Natural killer cell (primary cell): ENCODE measurements at regions not wholly inside any gene's neighbourhood (a gene's known extent, or its start where the extent isn't known, plus 50 kb on each side); places are given as distances from the start of the nearest gene placed in this dataset.
"Not testable (repeated sequence)": the region's sequence is repeated elsewhere in the genome, so short reads cannot be mapped to it uniquely, and the experiment has no call there.

ENCODE experiments used
- ATAC-seq, 3 donors: fragments of 150-1000 bp in 2 of 3; fragments of 200-7000 bp in 1 of 3; cut with Tn5 transposase; 1 replicate in 1 of 3; 2 replicates in 2 of 3; pipeline ENCODE4 v1.10.0; 2021; ENCODE audit warnings: mild to moderate bottlenecking in 2 of 3, moderate library complexity in 2 of 3
- DNase-seq, 2 donors: peaks; one replicate each; pipeline versions ENCODE4 v3.0.0 to v3.0.0-alpha.2; 2013 to 2021; ENCODE audit warnings: mixed read lengths in 1 of 2
- H3K27ac ChIP-seq: one replicate; pipeline ENCODE4 v1.5.1; 2013; ENCODE audit warnings: mild to moderate bottlenecking, low read length
- H3K27me3 ChIP-seq: one replicate; pipeline ENCODE4 v1.6.1; 2013; ENCODE audit warnings: low read length; ENCODE audit not compliant: control insufficient read depth, insufficient read depth
- H3K36me3 ChIP-seq: one replicate; pipeline ENCODE4 v1.6.1; 2013; ENCODE audit warnings: low read length; ENCODE audit not compliant: control insufficient read depth, insufficient read depth
- H3K4me1 ChIP-seq: one replicate; pipeline ENCODE4 v1.6.1; 2013; ENCODE audit warnings: low read length; ENCODE audit not compliant: control insufficient read depth, insufficient read depth
- H3K4me3 ChIP-seq: one replicate; pipeline ENCODE4 v1.5.1; 2013; ENCODE audit warnings: low read length
- H3K9me3 ChIP-seq: one replicate; pipeline ENCODE4 v1.6.1; 2013; ENCODE audit warnings: low read length; ENCODE audit not compliant: control insufficient read depth, insufficient read depth
- H3K27ac Mint-ChIP-seq, 2 donors: one replicate each; pipeline ENCODE4 v1.8.0; 2022; ENCODE audit warnings: mild to moderate bottlenecking in 2 of 2, mixed read lengths in 2 of 2, moderate library complexity in 1 of 2
- H3K27me3 Mint-ChIP-seq, 2 donors: one replicate each; pipeline ENCODE4 v1.8.0; 2022; ENCODE audit warnings: low read depth in 2 of 2, mixed read lengths in 2 of 2
- H3K36me3 Mint-ChIP-seq: one replicate; pipeline ENCODE4 v1.8.0; 2022; ENCODE audit warnings: mixed read lengths
- H3K4me1 Mint-ChIP-seq, 2 donors: one replicate each; pipeline ENCODE4 v1.8.0; 2022; ENCODE audit warnings: mixed read lengths in 2 of 2
- H3K4me3 Mint-ChIP-seq: one replicate; pipeline ENCODE4 v1.8.0; 2022; ENCODE audit warnings: mild to moderate bottlenecking, moderate library complexity, mixed read lengths
- H3K9me3 Mint-ChIP-seq, 2 donors: one replicate each; pipeline ENCODE4 v1.8.0; 2022; ENCODE audit warnings: mixed read lengths in 2 of 2
- WGBS: methylation state at CpG from one replicate; pipeline ENCODE4 v1.1.7; 2013; ENCODE audit warnings: missing lambda C conversion rate; ENCODE audit not compliant: insufficient coverage; 5-methylcytosine and 5-hydroxymethylcytosine counted together
- intact Hi-C: fragments of 100-400 bp; cut with micrococcal nuclease; formaldehyde crosslinking; loops from one replicate; pipeline ENCODE4 v1.14.2; 2022
- TF ChIP-seq, protein P1 (sequence below): fragments of 200-600 bp; IDR thresholded peaks from one replicate; pipeline ENCODE4 v1.8.0; 2022; ENCODE audit warnings: antibody characterized with exemption

DNA sequence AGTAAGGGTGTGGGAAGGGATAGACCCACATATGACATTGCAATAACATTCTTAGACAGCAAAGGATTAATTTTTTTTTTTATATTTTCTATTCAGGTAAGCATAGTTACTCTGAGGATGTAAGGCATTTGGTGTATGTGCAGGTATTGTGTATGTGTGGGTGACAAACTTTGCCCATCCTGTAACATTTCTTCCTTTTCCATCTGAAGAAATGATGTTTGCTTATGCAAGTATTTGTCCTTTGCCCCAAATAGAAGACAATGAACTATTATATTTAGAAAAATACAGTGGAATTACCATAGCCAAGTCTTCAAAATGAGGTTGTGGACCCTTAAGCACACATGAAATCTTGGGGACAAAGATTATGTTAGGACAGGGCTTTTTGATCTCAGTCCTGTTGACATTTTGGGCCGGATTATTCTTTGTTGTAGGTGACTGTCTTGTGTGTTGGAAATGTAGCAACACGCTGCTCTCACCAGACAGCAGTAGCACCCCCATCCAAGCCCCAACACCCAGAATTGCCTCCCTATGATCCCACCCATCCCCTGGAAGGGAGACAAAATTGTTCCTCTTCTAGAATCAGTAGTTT is 1244.7 kb downstream of the STIM2 start:
- Histone ChIP-seq H3K4me1 (no peaks in the 10 kb centered on the region), H3K27me3 (no peaks in the 10 kb centered on the region), H3K9me3 (no peaks in the 10 kb centered on the region), H3K4me3 (no peak overlapping the region), H3K36me3 (no peaks in the 10 kb centered on the region), H3K27ac (no peak overlapping the region)
- Mint-ChIP-seq H3K36me3 (no peaks in the 10 kb centered on the region), H3K27me3 (no peaks in the 10 kb centered on the region), H3K4me1 (no peaks in the 10 kb centered on the region), H3K27ac (no peak overlapping the region), H3K4me3 (no peak overlapping the region), H3K9me3 (peaks cover 11 to 14% of the 10 kb centered on the region in 2 donors)
- ATAC-seq = no peak
- WGBS = no CpG with 5 or more reads among the region's 2 CpGs
- DNase-seq = no peak
- intact Hi-C loops = no loop called here
- TF ChIP-seq, protein P1, sequence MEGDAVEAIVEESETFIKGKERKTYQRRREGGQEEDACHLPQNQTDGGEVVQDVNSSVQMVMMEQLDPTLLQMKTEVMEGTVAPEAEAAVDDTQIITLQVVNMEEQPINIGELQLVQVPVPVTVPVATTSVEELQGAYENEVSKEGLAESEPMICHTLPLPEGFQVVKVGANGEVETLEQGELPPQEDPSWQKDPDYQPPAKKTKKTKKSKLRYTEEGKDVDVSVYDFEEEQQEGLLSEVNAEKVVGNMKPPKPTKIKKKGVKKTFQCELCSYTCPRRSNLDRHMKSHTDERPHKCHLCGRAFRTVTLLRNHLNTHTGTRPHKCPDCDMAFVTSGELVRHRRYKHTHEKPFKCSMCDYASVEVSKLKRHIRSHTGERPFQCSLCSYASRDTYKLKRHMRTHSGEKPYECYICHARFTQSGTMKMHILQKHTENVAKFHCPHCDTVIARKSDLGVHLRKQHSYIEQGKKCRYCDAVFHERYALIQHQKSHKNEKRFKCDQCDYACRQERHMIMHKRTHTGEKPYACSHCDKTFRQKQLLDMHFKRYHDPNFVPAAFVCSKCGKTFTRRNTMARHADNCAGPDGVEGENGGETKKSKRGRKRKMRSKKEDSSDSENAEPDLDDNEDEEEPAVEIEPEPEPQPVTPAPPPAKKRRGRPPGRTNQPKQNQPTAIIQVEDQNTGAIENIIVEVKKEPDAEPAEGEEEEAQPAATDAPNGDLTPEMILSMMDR = no peak

DNA sequence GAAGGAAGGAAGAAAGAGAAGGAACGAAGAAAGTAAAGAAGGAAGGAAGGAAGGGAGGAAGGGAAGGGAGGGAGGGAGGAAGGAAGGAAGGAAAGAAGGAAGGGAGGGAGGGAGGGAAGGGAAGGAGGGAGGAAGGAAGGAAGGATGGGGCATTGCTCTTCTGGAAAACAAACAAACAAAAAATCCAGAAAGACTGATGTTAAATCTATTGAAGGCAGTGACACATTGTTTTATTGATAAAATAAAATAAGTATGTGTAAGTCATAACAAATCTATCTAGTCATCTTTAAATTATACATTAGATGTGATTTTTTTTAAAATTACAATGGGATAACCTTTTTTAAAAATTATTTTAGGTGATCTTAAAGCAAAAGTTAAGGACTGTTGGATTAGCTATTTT is 1245.5 kb downstream of the STIM2 start:
- 36% methylated on average over 1 of the region's 1 CpG for WGBS
- no peak for ATAC-seq

DNA sequence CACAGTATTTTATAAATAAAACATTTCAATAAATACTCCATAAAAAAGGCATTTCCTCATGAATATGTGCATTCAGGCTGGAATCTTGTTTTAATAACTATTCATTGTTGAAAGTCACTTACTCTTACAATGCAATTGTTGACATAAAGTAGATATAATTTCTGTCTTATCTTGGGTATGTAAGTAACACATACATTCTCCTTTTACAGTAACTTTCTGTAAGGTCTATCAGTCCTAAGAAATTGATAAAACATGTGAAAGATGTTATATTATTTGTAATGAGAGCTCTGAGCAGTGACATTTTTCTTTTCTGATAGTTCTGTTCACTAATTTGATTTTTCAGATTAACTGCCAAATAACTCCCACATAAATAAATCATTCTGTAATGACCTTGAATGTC is 1249.2 kb downstream of the STIM2 start:
- TF ChIP-seq, protein P1 = no peak
- peaks cover 13% of the 10 kb centered on the region for H3K9me3 ChIP-seq
- no peak for DNase-seq
- H3K4me1 Mint-ChIP-seq = no peaks in the 10 kb centered on the region
- no peak overlapping the region for H3K27ac Mint-ChIP-seq
- peaks cover 5 to 9% of the 10 kb centered on the region in 2 donors for H3K9me3 Mint-ChIP-seq
- H3K36me3 ChIP-seq = no peaks in the 10 kb centered on the region
- no peak overlapping the region for H3K27ac ChIP-seq
- no peak overlapping the region for H3K4me3 ChIP-seq
- intact Hi-C loops = no loop called here
- no peaks in the 10 kb centered on the region for H3K36me3 Mint-ChIP-seq
- no peak for ATAC-seq
- H3K27me3 Mint-ChIP-seq = no peaks in the 10 kb centered on the region
- H3K4me1 ChIP-seq = no peaks in the 10 kb centered on the region
- H3K4me3 Mint-ChIP-seq = no peak overlapping the region
- H3K27me3 ChIP-seq = no peaks in the 10 kb centered on the region

More for the DNA sequence above, 1245.5 kb downstream of the STIM2 start:
- H3K4me1 ChIP-seq = no peaks in the 10 kb centered on the region
- TF ChIP-seq, protein P1 = no peak
- no peak for DNase-seq
- H3K36me3 ChIP-seq = no peaks in the 10 kb centered on the region
- Mint-ChIP-seq H3K9me3 (peaks cover 11 to 14% of the 10 kb centered on the region in 2 donors), H3K4me3 (no peak overlapping the region), H3K27ac (no peak overlapping the region), H3K27me3 (no peaks in the 10 kb centered on the region), H3K36me3 (no peaks in the 10 kb centered on the region), H3K4me1 (no peaks in the 10 kb centered on the region)
- intact Hi-C loops = no loop called here
- H3K9me3 ChIP-seq = no peaks in the 10 kb centered on the region
- no peak overlapping the region for H3K4me3 ChIP-seq
- H3K27me3 ChIP-seq = no peaks in the 10 kb centered on the region
- no peak overlapping the region for H3K27ac ChIP-seq

DNA sequence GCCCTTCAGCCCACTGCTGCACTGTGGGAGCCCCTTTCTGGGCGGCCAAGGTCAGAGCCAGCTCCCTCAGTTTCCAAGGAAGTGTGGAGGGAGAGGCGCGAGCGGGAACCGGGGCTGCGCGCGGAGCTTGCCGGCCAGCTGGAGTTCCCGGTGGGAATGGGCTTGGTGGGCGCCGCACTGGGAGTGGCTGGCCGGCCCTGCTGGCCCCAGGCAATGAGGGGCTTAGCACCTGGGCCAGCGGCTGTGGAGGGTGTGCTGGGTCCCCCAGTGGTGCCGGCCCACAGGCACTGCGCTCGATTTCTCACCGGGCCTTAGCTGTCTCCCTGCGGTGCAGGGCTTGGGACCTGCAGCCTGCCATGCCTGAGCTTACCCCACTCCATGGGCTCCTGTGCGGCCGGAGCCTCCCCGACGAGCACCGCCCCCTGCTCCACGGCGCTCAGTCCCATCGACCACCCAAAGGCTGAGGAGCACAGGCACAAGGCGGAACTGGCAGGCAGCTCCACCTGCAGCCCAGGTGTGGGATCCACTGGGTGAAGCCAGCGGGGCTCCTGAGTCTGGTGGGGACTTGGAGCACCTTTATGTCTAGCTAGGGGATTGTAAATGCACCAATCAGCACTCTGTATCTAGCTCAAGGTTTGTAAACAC is 1252.2 kb downstream of the STIM2 start:
- WGBS = 95% methylated on average over 29 of the region's 29 CpGs
- peaks cover 6 to 14% of the 10 kb centered on the region in 2 donors for H3K9me3 Mint-ChIP-seq
- H3K27ac Mint-ChIP-seq, H3K4me3 ChIP-seq, H3K27ac ChIP-seq, H3K27me3 Mint-ChIP-seq, intact Hi-C loops, H3K4me1 Mint-ChIP-seq, H3K36me3 ChIP-seq, H3K36me3 Mint-ChIP-seq, H3K4me1 ChIP-seq, H3K27me3 ChIP-seq, H3K4me3 Mint-ChIP-seq, DNase-seq, ATAC-seq: not testable (repeated sequence)
- H3K9me3 ChIP-seq = peaks cover 13% of the 10 kb centered on the region

DNA sequence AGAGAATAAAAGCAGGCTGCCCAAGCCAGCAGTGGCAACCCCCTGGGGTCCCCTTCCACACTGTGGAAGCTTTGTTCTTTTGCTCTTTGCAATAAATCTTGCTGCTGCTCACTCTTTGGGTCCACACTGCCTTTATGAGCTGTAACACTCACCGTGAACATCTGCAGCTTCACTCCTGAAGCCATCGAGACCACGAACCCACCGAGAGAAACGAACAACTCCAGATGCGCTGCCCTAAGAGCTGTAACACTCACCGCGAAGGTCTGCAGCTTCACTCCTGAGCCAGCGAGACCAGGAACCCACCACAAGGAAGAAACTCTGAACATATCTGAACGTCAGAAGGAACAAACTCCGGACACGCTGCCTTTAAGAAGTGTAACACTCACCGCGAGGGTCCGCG is 1252.9 kb downstream of the STIM2 start:
- H3K4me3 Mint-ChIP-seq, H3K27ac Mint-ChIP-seq, ATAC-seq, H3K27me3 Mint-ChIP-seq, intact Hi-C loops, H3K27ac ChIP-seq, H3K4me1 Mint-ChIP-seq, H3K4me1 ChIP-seq, H3K36me3 ChIP-seq, H3K27me3 ChIP-seq, DNase-seq, H3K4me3 ChIP-seq, H3K36me3 Mint-ChIP-seq: not testable (repeated sequence)
- 67% methylated on average over 16 of the region's 16 CpGs for WGBS
- peaks cover 7 to 18% of the 10 kb centered on the region in 2 donors for H3K9me3 Mint-ChIP-seq
- H3K9me3 ChIP-seq = peaks cover 13% of the 10 kb centered on the region

DNA sequence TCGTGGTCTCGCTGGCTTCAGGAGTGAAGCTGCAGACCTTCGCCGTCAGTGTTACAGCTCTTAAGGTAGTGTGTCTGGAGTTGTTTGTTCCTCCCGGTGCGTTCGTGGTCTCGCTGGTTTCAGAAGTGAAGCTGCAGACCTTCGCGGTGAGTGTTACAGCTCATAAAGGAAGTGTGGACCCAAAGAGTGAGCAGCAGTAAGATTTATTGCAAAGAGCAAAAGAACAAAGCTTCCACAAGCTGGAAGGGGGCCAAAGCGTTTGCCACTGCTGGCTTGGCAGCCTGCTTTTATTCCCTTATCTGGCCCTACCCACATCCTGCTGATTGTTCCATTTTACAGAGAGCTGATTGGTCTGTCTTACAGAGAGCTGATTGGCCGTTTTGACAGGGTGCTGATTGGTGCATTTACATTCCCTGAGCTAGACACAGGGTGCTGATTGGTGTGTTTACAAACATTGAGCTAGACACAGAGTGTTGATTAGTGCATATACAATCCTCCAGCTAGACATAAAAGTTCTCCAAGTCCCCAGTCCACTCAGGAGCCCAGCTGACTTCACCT is 1256.0 kb downstream of the STIM2 start:
- H3K4me3 Mint-ChIP-seq, H3K4me1 ChIP-seq, H3K27ac Mint-ChIP-seq, H3K4me3 ChIP-seq, H3K4me1 Mint-ChIP-seq, H3K27me3 Mint-ChIP-seq, H3K27ac ChIP-seq, H3K36me3 Mint-ChIP-seq, intact Hi-C loops, H3K36me3 ChIP-seq, H3K27me3 ChIP-seq, DNase-seq, ATAC-seq: not testable (repeated sequence)
- WGBS = 9% methylated on average over 12 of the region's 12 CpGs
- peaks cover 13% of the 10 kb centered on the region for H3K9me3 ChIP-seq
- H3K9me3 Mint-ChIP-seq = peaks cover 7 to 20% of the 10 kb centered on the region in 2 donors
